A549 (cell line): ENCODE measurements at regions not wholly inside any gene's neighbourhood (a gene's known extent, or its start where the extent isn't known, plus 50 kb on each side); places are given as distances from the start of the nearest gene placed in this dataset.
"Not testable (repeated sequence)": the region's sequence is repeated elsewhere in the genome, so short reads cannot be mapped to it uniquely, and the experiment has no call there.

Source experiments
- ATAC-seq, 2 experiments: fragments of 200-7000 bp in 1 of 2; fragments of >200 bp in 1 of 2; cut with Nextera tagmentation in 1 of 2; cut with Tn5 transposase in 1 of 2; 3 replicates each; pipeline versions ENCODE4 v1.8.0 to v1.9.1; 2018 to 2020; ENCODE audit warnings: mild to moderate bottlenecking in 1 of 2, moderate library complexity in 1 of 2
- CTCF ChIA-PET: fragments of 300-600 bp; sonication (Branson Sonifier 250); formaldehyde crosslinking; extraction: SDS; loops from one replicate; lab custom pipeline; 2021; ENCODE audit warnings: antibody characterized with exemption, inconsistent platforms; lab: Yijun Ruan, JAX
- POLR2A ChIA-PET: fragments of 350-600 bp; formaldehyde crosslinking; extraction: SDS; loops from one replicate; lab custom pipeline; 2021; ENCODE audit warnings: antibody characterized with exemption, inconsistent platforms; lab: Yijun Ruan, JAX
- DNase-seq, 2 experiments: peaks; one replicate each; pipeline versions ENCODE4 v3.0.0 to v3.0.0-alpha.2; 2011 to 2016; ENCODE audit warnings: low read depth in 1 of 2, low spot score in 1 of 2
- FAIRE-seq: peaks from 2 replicates; lab custom pipeline; 2011; peaks lifted over from hg19 to GRCh38; lab: Jason Lieb, UNC
- H3K27ac ChIP-seq, 2 experiments: fragments of >200 bp; sonication (Bioruptor Twin); formaldehyde crosslinking; 3 replicates each; pipeline ENCODE4 v1.5.1; 2016 to 2017
- H3K4me1 ChIP-seq: fragments of >200 bp; sonication (Bioruptor Twin); formaldehyde crosslinking; 3 replicates; pipeline ENCODE4 v1.6.1; 2016
- H3K4me2 ChIP-seq: fragments of >200 bp; sonication (Bioruptor Twin); formaldehyde crosslinking; 3 replicates; pipeline ENCODE4 v1.6.1; 2016
- H3K4me3 ChIP-seq: fragments of >200 bp; sonication (Bioruptor Twin); formaldehyde crosslinking; 3 replicates; pipeline ENCODE4 v1.5.1; 2016
- H3K9me3 ChIP-seq: fragments of >200 bp; sonication (Bioruptor Twin); formaldehyde crosslinking; 3 replicates; pipeline ENCODE4 v1.6.1; 2016
- ATOH8 ChIP-seq: fragments of 250-450 bp; sonication (Bioruptor Pico); IDR thresholded peaks from 2 replicates; pipeline ENCODE4 v1.5.0; 2020; ENCODE audit warnings: low read depth, mild to moderate bottlenecking, moderate library complexity
- CEBPB ChIP-seq, 2 experiments: fragments of >200 bp in 1 of 2; sonication (Bioruptor Twin) in 1 of 2; formaldehyde crosslinking in 1 of 2; IDR thresholded peaks; 2 replicates each; pipeline ENCODE4 v1.6.1; 2012 to 2016
- CTCF ChIP-seq: fragments of >200 bp; sonication (Bioruptor Twin); formaldehyde crosslinking; IDR thresholded peaks from 3 replicates; pipeline ENCODE4 v1.5.1; 2016
- E2F6 ChIP-seq: IDR thresholded peaks from 2 replicates; pipeline ENCODE4 v1.6.1; 2012; ENCODE audit warnings: low read depth, borderline replicate concordance
- EHF ChIP-seq: fragments of 250-450 bp; sonication (Bioruptor Pico); IDR thresholded peaks from 2 replicates; pipeline ENCODE4 v1.5.0; 2020; ENCODE audit warnings: mild to moderate bottlenecking
- EP300 ChIP-seq, 2 experiments: fragments of >200 bp; sonication (Bioruptor Twin); formaldehyde crosslinking; IDR thresholded peaks; 2 replicates in 1 of 2; 3 replicates in 1 of 2; pipeline ENCODE4 v1.6.1; 2016 to 2017
- FOSB ChIP-seq: fragments of 250-450 bp; sonication (Bioruptor Pico); IDR thresholded peaks from 2 replicates; pipeline ENCODE4 v1.5.0; 2020; ENCODE audit warnings: mild to moderate bottlenecking, moderate library complexity
- GATA3 ChIP-seq: IDR thresholded peaks from 2 replicates; pipeline ENCODE4 v1.6.1; 2012; ENCODE audit warnings: borderline replicate concordance
- HDAC2 ChIP-seq: fragments of 200-600 bp; sonication (generic); IDR thresholded peaks from 2 replicates; pipeline ENCODE4 v1.6.1; 2016
- KDM1A ChIP-seq: fragments of 200-600 bp; sonication (generic); IDR thresholded peaks from 2 replicates; pipeline ENCODE4 v1.6.1; 2016; ENCODE audit warnings: low read depth, mild to moderate bottlenecking
- KDM5A ChIP-seq: fragments of 200-600 bp; sonication (generic); IDR thresholded peaks from 2 replicates; pipeline ENCODE4 v1.6.1; 2016; ENCODE audit warnings: antibody characterized with exemption, mild to moderate bottlenecking
- MAZ ChIP-seq: fragments of 150-350 bp; IDR thresholded peaks from 2 replicates; pipeline ENCODE4 v1.6.1; 2014; ENCODE audit warnings: antibody characterized with exemption, low read depth, low read length, borderline replicate concordance
- PBX3 ChIP-seq: IDR thresholded peaks from 2 replicates; pipeline ENCODE4 v1.6.1; 2012
- POLR2A ChIP-seq: IDR thresholded peaks from 2 replicates; pipeline ENCODE4 v1.6.1; 2012; ENCODE audit warnings: mild to moderate bottlenecking, low read length
- RAD21 ChIP-seq, 2 experiments: fragments of >200 bp in 1 of 2; sonication (Bioruptor Twin) in 1 of 2; formaldehyde crosslinking in 1 of 2; IDR thresholded peaks in 1 of 2; conservative IDR thresholded peaks in 1 of 2; 2 replicates in 1 of 2; 3 replicates in 1 of 2; pipeline ENCODE4 v1.6.1; 2012 to 2018; ENCODE audit warnings: inconsistent platforms in 1 of 2
- RARB ChIP-seq: fragments of 250-450 bp; sonication (Bioruptor Pico); IDR thresholded peaks from 2 replicates; pipeline ENCODE4 v1.8.0; 2021; ENCODE audit warnings: mild to moderate bottlenecking, moderate library complexity
- RFX5 ChIP-seq: fragments of 450-650 bp; IDR thresholded peaks from 2 replicates; pipeline ENCODE4 v1.7.1; 2014; ENCODE audit warnings: antibody characterized with exemption, mild to moderate bottlenecking, moderate library complexity
- TFCP2L1 ChIP-seq: fragments of 250-450 bp; sonication (Bioruptor Pico); IDR thresholded peaks from 2 replicates; pipeline ENCODE4 v1.5.0; 2021; ENCODE audit warnings: mild to moderate bottlenecking
- TP53 ChIP-seq: fragments of 250-450 bp; sonication (Bioruptor Pico); IDR thresholded peaks from 2 replicates; pipeline ENCODE4 v1.5.0; 2021; ENCODE audit warnings: mild to moderate bottlenecking, moderate library complexity
- USF2 ChIP-seq: fragments of 450-650 bp; IDR thresholded peaks from 2 replicates; pipeline ENCODE4 v1.6.1; 2014; ENCODE audit warnings: antibody characterized with exemption
- ZC3H11A ChIP-seq: fragments of 450-650 bp; IDR thresholded peaks from 2 replicates; pipeline ENCODE4 v1.6.1; 2014; ENCODE audit warnings: antibody characterized with exemption, mild to moderate bottlenecking
- WGBS: methylation state at CpG from one replicate; pipeline ENCODE4 v1.1.6; 2017; ENCODE audit errors: missing lambda C conversion rate; 5-methylcytosine and 5-hydroxymethylcytosine counted together

GRCh38 chr4:157687971-157688370 lies 467.4 kb downstream of the GRIA2 start (continued):
- no peak for TF ChIP-seq MAZ
- TF ChIP-seq EP300 (IDR thresholded peaks at IDR 0.05): no peak
- TF ChIP-seq TP53 (CRISPR knock-in tag): no peak
- no peak for TF ChIP-seq FOSB
- no peak for TF ChIP-seq ATOH8 (CRISPR knock-in tag)

GRCh38 chr4:157679326-157679725 lies 458.8 kb downstream of the GRIA2 start:
- H3K4me2 ChIP-seq, H3K9me3 ChIP-seq, DNase-seq, H3K4me1 ChIP-seq, CTCF ChIA-PET, ATAC-seq, H3K27ac ChIP-seq, POLR2A ChIA-PET, H3K4me3 ChIP-seq, FAIRE-seq: not testable (repeated sequence)

- Histone ChIP-seq H3K4me3 (no peak overlapping the region), H3K4me2 (no peak overlapping the region), H3K9me3 (no peaks in the 10 kb centered on the region), H3K27ac (no peak overlapping the region), H3K4me1 (no peaks in the 10 kb centered on the region)
- ATAC-seq (no peak), FAIRE-seq (no peak), DNase-seq (no peak)
- ChIA-PET POLR2A (no interaction called here), CTCF (no interaction called here)
- no peak for TF ChIP-seq RFX5
- no peak for TF ChIP-seq RARB (CRISPR knock-in tag)
- no peak for TF ChIP-seq MAZ
- no peak for TF ChIP-seq PBX3
- TF ChIP-seq KDM5A: no peak
- no peak for TF ChIP-seq RAD21 (conservative IDR thresholded peaks at IDR 0.05 in 1 of 2, IDR thresholded peaks at IDR 0.05 in 1 of 2)
- no peak for TF ChIP-seq KDM1A
- no peak for TF ChIP-seq E2F6
- TF ChIP-seq EHF (CRISPR knock-in tag): no peak
- no peak for TF ChIP-seq CEBPB (IDR thresholded peaks at IDR 0.05)
- no peak for TF ChIP-seq POLR2A
- no peak for TF ChIP-seq CTCF
- TF ChIP-seq ZC3H11A: no peak
- no peak for TF ChIP-seq GATA3
- TF ChIP-seq HDAC2: no peak
- TF ChIP-seq TFCP2L1: no peak
- no peak for TF ChIP-seq USF2
- 14% methylated on average over 2 of the region's 3 CpGs for WGBS
These were observed 457.9 kb downstream of the GRIA2 start for GRCh38 chr4:157678478-157678877.
